ENCODE measurements at regions not wholly inside any gene's neighbourhood (a gene's known extent, or its start where the extent isn't known, plus 50 kb on each side); places are given as distances from the start of the nearest gene placed in this dataset.
"Not testable (repeated sequence)": the region's sequence is repeated elsewhere in the genome, so short reads cannot be mapped to it uniquely, and the experiment has no call there.

- no peak for DNase-seq (ENCODE audit: low read depth)
Observed at GRCh38 chr1:203401199-203401877, 50.4 kb upstream of the FMOD start.

- DNase-seq (ENCODE audit: low read depth), result no peak
Observed at GRCh38 chr1:203402152-203402551, 51.2 kb upstream of the FMOD start.

- peak; percentile 80 for DNase-seq (ENCODE audit: low read depth)
Observed at GRCh38 chr1:203402629-203403337, 51.9 kb upstream of the FMOD start.

GRCh38 chr1:203403586-203403985 lies 52.7 kb upstream of the FMOD start:
- DNase-seq (ENCODE audit: low read depth), result no peak

- DNase-seq (ENCODE audit: low read depth), result no peak
Observed at GRCh38 chr1:203404546-203404945, 53.6 kb upstream of the FMOD start.

GRCh38 chr1:203405703-203406438 lies 54.9 kb upstream of the FMOD start:
- DNase-seq (ENCODE audit: low read depth), result no peak

- DNase-seq (ENCODE audit: low read depth), result no peak
Observed at GRCh38 chr1:203406446-203407045, 55.6 kb upstream of the FMOD start.

GRCh38 chr1:203407296-203407695 lies 56.4 kb upstream of the FMOD start:
- no peak for DNase-seq (ENCODE audit: low read depth)

GRCh38 chr1:203408486-203409481 lies 57.9 kb upstream of the FMOD start:
- peak; percentile 77 for DNase-seq (ENCODE audit: low read depth)

GRCh38 chr1:203410182-203410900 lies 59.4 kb upstream of the FMOD start:
- DNase-seq (ENCODE audit: low read depth), result no peak

- not testable (repeated sequence) for DNase-seq (ENCODE audit: low read depth)
Observed at GRCh38 chr1:203411431-203411830, 60.5 kb upstream of the FMOD start.

- DNase-seq (ENCODE audit: low read depth), result no peak
Observed at GRCh38 chr1:203419558-203419957, 56.0 kb upstream of the PRELP start.

GRCh38 chr1:203420263-203420662 lies 55.3 kb upstream of the PRELP start:
- no peak for DNase-seq (ENCODE audit: low read depth)

- DNase-seq (ENCODE audit: low read depth), result no peak
Observed at GRCh38 chr1:203421246-203421645, 54.4 kb upstream of the PRELP start.

GRCh38 chr1:203422116-203422515 lies 53.5 kb upstream of the PRELP start:
- DNase-seq (ENCODE audit: low read depth), result no peak

- DNase-seq (ENCODE audit: low read depth), result peak; percentile 30
Observed at GRCh38 chr1:203422656-203423055, 53.0 kb upstream of the PRELP start.

GRCh38 chr1:203424285-203424684 lies 51.3 kb upstream of the PRELP start:
- DNase-seq (ENCODE audit: low read depth), result no peak

- DNase-seq (ENCODE audit: low read depth), result no peak
Observed at GRCh38 chr1:203424861-203425662, 50.5 kb upstream of the PRELP start.

- DNase-seq (ENCODE audit: low read depth), result no peak
Observed at GRCh38 chr1:203425663-203425975, 50.0 kb upstream of the PRELP start.
